Mucosa of gallbladder (tissue), 1 donor: ENCODE measurements at regions not wholly inside any gene's neighbourhood (a gene's known extent, or its start where the extent isn't known, plus 50 kb on each side); places are given as distances from the start of the nearest gene placed in this dataset.
A peak's percentile ranks its signal among the peaks of the same experiment; 100 is the strongest.
"Not testable (repeated sequence)": the region's sequence is repeated elsewhere in the genome, so short reads cannot be mapped to it uniquely, and the experiment has no call there.

Experiments
- DNase-seq: peaks from one replicate; pipeline ENCODE4 v3.0.0-alpha.2; 2020; ENCODE audit warnings: low spot score
- donor health status: DM: no; HTN: no; CAD: no.

DNA sequence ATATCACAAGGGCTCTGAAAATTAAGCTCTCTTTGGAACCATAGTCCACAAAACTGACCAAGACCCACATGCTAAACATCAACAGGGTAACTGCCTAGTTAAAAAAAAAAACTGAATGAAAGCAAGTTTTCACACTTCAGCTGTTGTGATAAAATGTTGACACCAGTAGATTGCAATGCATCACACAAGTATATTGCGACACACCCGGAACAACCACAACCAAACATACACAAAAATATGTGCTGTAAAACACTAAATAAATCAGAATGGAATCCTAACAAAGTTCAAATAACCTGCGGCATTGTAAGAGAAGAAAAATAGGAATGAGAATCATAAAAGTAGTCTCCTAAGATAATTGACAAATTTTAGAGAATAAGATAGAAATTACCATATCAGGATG is 710.3 kb downstream of the AACS start:
- no peak for DNase-seq

DNA sequence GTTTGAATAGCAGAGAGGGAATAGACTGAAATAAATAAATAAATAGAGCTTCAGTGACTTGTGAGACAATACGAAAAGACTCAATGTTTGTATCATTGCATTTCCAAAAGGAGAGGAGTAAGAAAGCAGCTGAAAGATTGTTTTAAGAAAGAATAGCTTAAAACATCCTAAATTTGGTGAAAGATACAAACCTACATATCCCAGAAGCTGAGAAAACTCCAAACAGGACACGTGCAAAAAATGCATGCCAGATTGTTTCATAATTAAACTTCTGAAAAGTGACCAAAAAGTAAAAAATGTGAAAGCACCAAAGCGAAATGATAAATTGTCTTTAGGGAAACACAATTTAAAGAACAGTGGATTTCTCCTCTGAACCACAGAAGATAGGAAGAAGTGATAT is 711.0 kb downstream of the AACS start:
- DNase-seq: no peak

DNA sequence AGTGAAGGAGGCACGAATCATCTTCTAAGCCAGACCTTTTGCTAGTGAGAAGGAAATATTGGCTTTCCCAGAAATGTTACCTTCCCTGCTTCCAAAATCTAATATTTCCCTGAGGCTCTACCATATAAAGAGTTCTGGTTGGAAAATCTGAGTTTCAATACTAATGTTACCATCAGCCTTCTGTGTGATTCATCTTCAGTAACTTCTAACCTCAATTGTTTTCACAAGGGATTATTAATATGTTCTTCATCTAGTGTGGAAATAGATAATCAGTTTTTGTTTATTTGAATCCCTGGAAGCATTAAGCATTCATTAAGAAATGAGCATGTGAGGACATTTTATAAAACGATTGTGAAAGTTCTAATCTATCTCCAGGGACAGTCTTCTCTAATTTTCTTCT is 720.9 kb downstream of the AACS start:
- DNase-seq: no peak

- DNase-seq: no peak
These were observed 729.2 kb downstream of the AACS start for GRCh38 chr12:125794401-125794800.

GRCh38 chr12:125797421-125798175 is 732.4 kb downstream of the AACS start:
- DNase-seq: no peak

DNA sequence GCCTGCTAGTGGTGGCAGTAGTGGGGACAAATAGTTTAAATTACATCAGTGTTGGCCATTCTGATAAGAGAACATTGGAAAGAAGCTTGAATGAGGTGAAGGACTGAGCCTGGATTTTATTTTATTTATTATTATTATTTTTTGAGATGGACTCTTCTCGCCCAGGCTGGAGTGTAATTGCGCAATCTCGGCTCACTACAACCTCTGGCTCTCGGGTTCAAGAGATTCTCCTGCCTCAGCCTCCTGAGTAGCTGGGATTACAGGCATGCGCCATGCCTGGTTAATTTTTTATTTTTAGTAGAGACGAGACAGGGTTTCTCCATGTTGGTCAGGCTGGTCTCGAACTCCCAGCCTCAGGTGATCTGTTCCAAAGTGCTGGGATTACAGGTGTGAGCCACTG is 739.4 kb downstream of the AACS start:
- no peak for DNase-seq

- DNase-seq: no peak
These were observed 759.0 kb downstream of the AACS start for GRCh38 chr12:125824276-125824675.

GRCh38 chr12:125835852-125836251 is 770.6 kb downstream of the AACS start:
- DNase-seq: no peak

DNA sequence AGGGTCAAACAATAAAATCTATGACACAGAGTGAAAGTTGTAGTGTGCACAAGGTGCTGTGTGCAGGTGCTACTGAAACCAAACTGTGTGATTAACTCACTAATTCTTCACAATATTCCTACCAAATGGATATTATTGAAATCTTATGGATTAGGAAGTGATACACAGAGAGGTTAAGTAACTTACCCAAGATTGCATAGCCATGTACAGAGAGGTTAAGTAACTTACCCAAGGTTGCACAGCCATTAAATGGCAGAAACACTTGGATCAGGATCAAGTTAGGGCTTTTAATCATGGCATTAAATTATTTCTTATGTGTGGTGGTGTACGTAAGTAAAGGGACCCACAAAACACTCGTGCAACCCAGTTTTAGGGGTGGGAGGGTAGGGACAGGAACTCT is 771.4 kb downstream of the AACS start:
- no peak for DNase-seq

DNA sequence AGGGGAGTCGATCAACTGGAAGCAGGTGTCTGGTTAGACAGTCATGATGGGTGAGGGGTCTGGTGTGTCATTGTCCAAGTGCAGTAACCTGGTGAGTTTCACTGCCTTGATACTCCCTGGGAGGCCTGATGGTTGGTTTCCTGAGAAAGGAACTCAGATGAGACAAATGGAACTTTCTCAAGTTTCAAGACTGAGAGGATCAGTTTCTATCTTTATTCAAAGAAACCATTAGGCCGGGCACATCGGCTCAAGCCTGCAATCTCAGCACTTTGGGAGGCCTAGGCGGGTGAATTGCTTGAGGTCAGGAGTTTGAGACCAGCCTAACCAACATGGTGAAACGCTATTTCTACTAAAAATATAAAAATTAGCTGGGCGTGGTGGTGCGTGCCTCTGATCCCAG is 776.1 kb downstream of the AACS start:
- no peak for DNase-seq

DNA sequence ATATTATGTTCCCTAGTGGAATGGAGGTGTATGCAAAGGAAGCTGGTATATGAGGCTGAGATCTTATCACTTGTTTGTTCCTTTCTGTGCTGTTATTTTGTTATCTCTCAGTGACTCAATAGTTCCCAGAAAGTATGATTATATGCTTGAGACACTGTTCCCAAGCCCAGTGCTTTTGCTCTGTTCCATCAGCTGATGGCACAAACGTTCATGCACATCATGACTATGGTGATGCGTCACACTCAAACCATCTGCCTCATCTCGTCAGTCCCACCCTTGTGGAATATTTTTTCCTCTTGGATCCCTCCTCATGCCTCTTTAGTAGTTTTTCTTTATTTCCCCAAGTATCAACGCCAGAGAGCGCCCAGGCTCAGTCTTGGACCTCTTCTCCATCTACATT is 786.9 kb downstream of the AACS start:
- no peak for DNase-seq

- DNase-seq: no peak
These were observed 787.4 kb downstream of the AACS start for GRCh38 chr12:125852679-125853078.

GRCh38 chr12:125853670-125854069 is 788.4 kb downstream of the AACS start:
- DNase-seq: no peak

DNA sequence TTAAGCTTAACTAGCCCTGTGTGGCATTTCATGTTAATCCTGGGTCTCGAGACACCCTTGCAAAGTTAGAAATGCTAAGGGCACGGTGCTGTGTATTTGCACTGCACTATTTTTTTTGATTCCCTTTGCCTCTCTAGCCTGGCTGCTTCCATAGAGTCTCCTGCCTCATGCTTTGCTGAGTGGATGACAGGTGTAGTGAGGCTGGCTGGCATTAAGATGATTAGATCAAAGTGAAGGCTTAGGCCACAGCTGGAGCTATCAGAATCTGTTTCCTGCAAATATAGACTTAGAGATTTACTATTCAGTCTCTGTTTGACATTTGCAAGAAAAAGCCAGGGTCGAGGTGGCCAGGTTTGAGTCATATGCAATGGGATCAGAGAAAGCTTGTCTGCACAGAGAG is 791.1 kb downstream of the AACS start:
- no peak for DNase-seq

DNA sequence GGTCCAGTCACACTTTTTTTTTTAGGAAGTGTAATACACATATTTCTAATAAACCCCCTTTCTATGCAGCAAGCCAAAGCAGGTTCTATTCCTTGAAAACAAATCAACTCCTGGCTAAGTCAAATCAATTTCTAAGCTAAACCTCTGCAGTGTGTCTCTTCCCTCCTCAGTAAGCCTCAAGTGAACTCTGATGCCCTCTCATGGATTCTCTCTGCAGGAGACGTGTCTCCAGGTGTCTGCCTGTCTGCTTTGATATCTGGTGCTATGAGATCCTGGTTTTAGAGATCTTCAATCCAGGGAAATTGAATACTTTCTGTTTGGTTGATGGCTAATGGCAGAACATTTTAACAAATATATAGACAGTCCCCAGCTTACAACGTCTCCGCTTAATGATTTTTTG is 791.7 kb downstream of the AACS start:
- DNase-seq: no peak

GRCh38 chr12:125860672-125861288 is 795.5 kb downstream of the AACS start:
- DNase-seq: no peak

DNA sequence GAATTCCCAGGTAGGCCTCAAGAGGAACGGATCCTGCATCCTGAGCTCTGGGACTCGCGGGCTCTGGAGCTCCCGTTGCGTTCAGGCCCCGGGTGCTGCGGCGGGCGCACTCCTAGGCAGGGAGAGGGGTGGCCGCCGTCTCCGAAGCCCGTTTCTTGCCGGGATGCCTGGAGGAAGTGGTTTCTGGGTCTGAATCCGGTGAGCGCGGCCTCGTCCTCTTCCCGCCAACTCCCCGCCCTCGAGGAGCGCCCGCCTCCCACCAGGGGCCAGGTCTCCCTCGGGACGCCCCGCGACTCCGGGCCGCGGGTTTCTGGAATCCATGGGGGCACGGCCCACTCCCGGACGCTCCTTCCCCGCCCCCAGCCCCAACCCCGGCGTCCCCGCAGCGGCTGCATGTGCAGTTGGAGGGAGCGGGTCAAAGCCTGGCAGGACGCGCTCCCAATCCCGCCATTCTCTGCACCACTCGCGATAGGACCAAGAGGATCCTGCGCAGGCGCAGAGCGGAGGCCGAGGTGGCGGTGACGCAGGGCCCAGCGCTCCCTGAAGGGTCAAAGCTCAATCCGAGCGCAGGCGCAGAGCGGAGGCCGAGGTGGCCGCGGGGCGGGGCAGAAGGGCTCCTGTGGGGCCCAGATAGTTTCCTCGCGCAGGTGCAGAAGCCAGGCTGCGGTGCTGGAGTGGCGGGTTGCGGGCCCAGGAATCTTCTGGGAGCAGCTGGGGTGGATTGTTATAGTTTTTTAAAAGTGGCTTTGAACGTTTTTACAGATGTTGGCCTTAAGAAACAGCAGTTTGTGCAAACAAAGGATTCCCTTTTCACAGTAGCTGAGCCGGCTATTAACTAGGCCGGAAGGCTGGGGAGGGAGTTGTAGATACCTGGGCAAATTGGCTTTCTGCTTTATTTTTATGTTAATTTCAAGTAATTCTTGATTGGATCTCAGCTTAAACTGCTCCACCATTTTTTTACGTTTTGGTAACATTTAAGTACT is 796.4 kb downstream of the AACS start:
- DNase-seq: peak; percentile 86

- DNase-seq: not testable (repeated sequence)
These were observed 800.0 kb downstream of the AACS start for GRCh38 chr12:125865236-125865635.

DNA sequence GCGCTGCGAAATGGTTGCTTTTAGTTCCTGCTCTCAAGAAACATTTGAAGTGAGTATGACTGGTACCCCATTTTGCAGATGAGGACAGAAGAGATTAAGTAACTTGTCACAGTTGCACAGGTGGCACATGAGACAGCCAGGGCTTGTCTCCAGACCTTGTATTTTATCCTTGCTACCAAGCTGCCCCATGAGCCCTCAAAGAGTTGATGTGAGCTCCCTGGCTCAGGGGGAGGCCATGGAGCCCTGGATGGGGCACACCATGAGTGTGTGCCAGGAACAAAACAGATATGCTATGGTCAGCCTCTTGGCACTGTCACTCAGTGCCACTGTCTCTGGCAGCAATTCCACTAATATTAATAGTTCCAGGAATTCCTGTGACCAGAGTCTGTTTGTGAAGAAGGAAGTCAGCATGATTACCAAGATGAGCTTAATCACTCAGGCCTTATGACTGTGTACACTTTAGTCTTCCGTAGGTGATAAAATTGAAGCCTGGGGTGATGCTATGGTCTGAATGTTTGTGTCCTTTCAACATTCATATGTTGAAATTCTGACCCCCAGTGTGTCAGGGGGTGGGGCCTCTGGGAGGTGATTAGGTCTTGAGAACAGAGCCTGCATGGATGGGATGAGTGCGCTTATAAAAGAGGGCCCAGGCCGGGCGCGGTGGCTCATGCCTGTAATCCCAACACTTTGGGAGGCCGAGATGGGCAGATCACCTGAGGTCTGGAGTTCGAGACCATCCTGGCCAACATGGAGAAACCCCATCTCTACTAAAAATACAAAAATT is 806.8 kb downstream of the AACS start:
- DNase-seq: no peak

- DNase-seq: no peak
These were observed 807.8 kb downstream of the AACS start for GRCh38 chr12:125873016-125873415.

- DNase-seq: no peak
These were observed 813.2 kb downstream of the AACS start for GRCh38 chr12:125878483-125878882.

DNA sequence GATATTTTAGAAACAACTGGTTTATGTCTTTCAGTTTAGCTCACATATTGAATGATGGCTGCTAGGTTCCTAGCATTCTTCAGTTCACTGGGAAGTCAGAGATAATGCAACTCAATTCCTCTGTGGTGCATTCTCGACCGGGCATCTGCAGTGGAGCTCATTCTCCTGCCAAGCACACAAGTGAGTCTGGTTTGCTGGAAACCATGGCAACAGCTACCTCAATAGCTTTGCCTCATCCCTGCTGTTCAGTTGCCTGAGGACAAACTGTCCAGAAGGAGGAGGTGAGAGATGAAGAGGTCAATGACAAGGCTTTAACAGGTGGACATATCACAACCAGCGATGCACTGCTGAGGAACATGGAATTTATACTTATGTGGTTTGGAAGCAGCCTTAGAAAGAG is 816.9 kb downstream of the AACS start:
- DNase-seq: no peak
